Endothelial cell (in vitro differentiated cells): ENCODE measurements at regions not wholly inside any gene's neighbourhood (a gene's known extent, or its start where the extent isn't known, plus 50 kb on each side); places are given as distances from the start of the nearest gene placed in this dataset.

Experiments used
- DNase-seq: peaks from one replicate; pipeline ENCODE4 v3.0.0; 2021; ENCODE audit warnings: low spot score
- H3K27ac Mint-ChIP-seq: one replicate; pipeline ENCODE4 v1.8.0; 2021; ENCODE audit warnings: mixed read lengths, inconsistent platforms; ENCODE audit not compliant: unreplicated experiment
- H3K27me3 Mint-ChIP-seq: one replicate; pipeline ENCODE4 v1.8.0; 2021; ENCODE audit warnings: mild to moderate bottlenecking, moderate library complexity, mixed read lengths, inconsistent platforms; ENCODE audit not compliant: unreplicated experiment
- H3K36me3 Mint-ChIP-seq: one replicate; pipeline ENCODE4 v1.8.0; 2021; ENCODE audit warnings: mild to moderate bottlenecking, low read depth, mixed read lengths, inconsistent platforms; ENCODE audit not compliant: unreplicated experiment
- H3K4me1 Mint-ChIP-seq: one replicate; pipeline ENCODE4 v1.8.0; 2021; ENCODE audit warnings: mild to moderate bottlenecking, mixed read lengths, inconsistent platforms; ENCODE audit not compliant: unreplicated experiment
- H3K4me3 Mint-ChIP-seq: one replicate; pipeline ENCODE4 v1.8.0; 2021; ENCODE audit warnings: mild to moderate bottlenecking, mixed read lengths, inconsistent platforms; ENCODE audit not compliant: unreplicated experiment
- H3K9me3 Mint-ChIP-seq: one replicate; pipeline ENCODE4 v1.8.0; 2021; ENCODE audit warnings: mixed read lengths, inconsistent platforms; ENCODE audit not compliant: unreplicated experiment
- CTCF ChIP-seq: fragments of 200-600 bp; sonication (generic); IDR thresholded peaks from one replicate; pipeline ENCODE4 v1.5.0; 2021; ENCODE audit warnings: antibody characterized with exemption; ENCODE audit not compliant: unreplicated experiment

GRCh38 chr12:126889501-126889900 lies 1377.5 kb upstream of the TMEM132C start:
- H3K4me3 Mint-ChIP-seq: no peak overlapping the region
- peaks cover 38% of the 10 kb centered on the region for H3K9me3 Mint-ChIP-seq
- H3K4me1 Mint-ChIP-seq: no peaks in the 10 kb centered on the region
- H3K27me3 Mint-ChIP-seq: peaks cover 2% of the 10 kb centered on the region
- H3K27ac Mint-ChIP-seq: no peak overlapping the region
- TF ChIP-seq CTCF: no peak
- peaks cover 3% of the 10 kb centered on the region for H3K36me3 Mint-ChIP-seq
- DNase-seq: no peak

- H3K27me3 Mint-ChIP-seq: peaks cover 2% of the 10 kb centered on the region
- TF ChIP-seq CTCF: no peak
- no peak for DNase-seq
- H3K27ac Mint-ChIP-seq: no peak overlapping the region
- no peak overlapping the region for H3K4me3 Mint-ChIP-seq
- H3K4me1 Mint-ChIP-seq: no peaks in the 10 kb centered on the region
- H3K9me3 Mint-ChIP-seq: peaks cover 39% of the 10 kb centered on the region
- H3K36me3 Mint-ChIP-seq: peaks cover 3% of the 10 kb centered on the region
Observed at GRCh38 chr12:126890097-126890496, 1376.9 kb upstream of the TMEM132C start.

GRCh38 chr12:126891789-126892188 lies 1375.2 kb upstream of the TMEM132C start:
- Mint-ChIP-seq H3K27ac (no peak overlapping the region), H3K27me3 (peaks cover 2% of the 10 kb centered on the region), H3K9me3 (peaks cover 46% of the 10 kb centered on the region), H3K4me1 (no peaks in the 10 kb centered on the region), H3K4me3 (no peak overlapping the region), H3K36me3 (peaks cover 7% of the 10 kb centered on the region)
- DNase-seq: no peak
- TF ChIP-seq CTCF: no peak

GRCh38 chr12:126895951-126896913 lies 1370.7 kb upstream of the TMEM132C start:
- Mint-ChIP-seq H3K4me1 (no peaks in the 10 kb centered on the region), H3K4me3 (no peak overlapping the region), H3K9me3 (peaks cover 50% of the 10 kb centered on the region), H3K27me3 (peaks cover 7% of the 10 kb centered on the region), H3K36me3 (peaks cover 12% of the 10 kb centered on the region), H3K27ac (no peak overlapping the region)
- DNase-seq: no peak
- no peak for TF ChIP-seq CTCF

- H3K27me3 Mint-ChIP-seq: peaks cover 5% of the 10 kb centered on the region
- peaks cover 47% of the 10 kb centered on the region for H3K9me3 Mint-ChIP-seq
- H3K4me3 Mint-ChIP-seq: no peak overlapping the region
- H3K4me1 Mint-ChIP-seq: no peaks in the 10 kb centered on the region
- no peak overlapping the region for H3K27ac Mint-ChIP-seq
- peaks cover 12% of the 10 kb centered on the region for H3K36me3 Mint-ChIP-seq
- no peak for TF ChIP-seq CTCF
- DNase-seq: no peak
Observed at GRCh38 chr12:126897102-126897501, 1369.9 kb upstream of the TMEM132C start.
